ENCODE measurements at regions not wholly inside any gene's neighbourhood (a gene's known extent, or its start where the extent isn't known, plus 50 kb on each side); places are given as distances from the start of the nearest gene placed in this dataset.
A peak's percentile ranks its signal among the peaks of the same experiment; 100 is the strongest.

DNA sequence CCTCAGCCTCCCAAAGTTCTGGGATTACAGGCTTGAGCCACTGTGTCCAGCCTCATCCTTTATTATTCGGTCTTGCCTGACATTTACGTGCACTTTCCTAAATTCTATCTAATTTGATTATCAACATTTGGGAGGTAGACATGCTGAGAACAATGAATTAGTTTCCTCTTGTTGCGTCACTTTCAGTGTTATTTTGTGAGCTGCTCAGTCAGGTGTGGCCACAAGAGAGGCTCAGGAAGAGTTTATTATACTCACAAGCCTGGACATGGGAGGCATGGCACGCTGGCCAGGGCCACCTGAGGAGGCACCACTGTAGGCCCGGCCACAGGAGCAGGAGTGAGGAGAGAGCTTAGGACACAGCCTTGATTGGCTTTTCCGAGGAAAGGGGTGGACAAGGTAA is 59.7 kb upstream of the RBFOX2 start:
- no peak for DNase-seq (ENCODE audit: low read depth, low spot score)
- Mint-ChIP-seq H3K4me1 (no peaks in the 10 kb centered on the region), H3K27ac (ENCODE audit: unreplicated experiment) (peak overlapping the region; percentile 81), H3K4me3 (no peak overlapping the region), H3K27me3 (ENCODE audit: low read depth) (no peaks in the 10 kb centered on the region), H3K9me3 (no peaks in the 10 kb centered on the region), H3K36me3 (ENCODE audit: low read depth) (no peaks in the 10 kb centered on the region)
- TF ChIP-seq, protein P1, sequence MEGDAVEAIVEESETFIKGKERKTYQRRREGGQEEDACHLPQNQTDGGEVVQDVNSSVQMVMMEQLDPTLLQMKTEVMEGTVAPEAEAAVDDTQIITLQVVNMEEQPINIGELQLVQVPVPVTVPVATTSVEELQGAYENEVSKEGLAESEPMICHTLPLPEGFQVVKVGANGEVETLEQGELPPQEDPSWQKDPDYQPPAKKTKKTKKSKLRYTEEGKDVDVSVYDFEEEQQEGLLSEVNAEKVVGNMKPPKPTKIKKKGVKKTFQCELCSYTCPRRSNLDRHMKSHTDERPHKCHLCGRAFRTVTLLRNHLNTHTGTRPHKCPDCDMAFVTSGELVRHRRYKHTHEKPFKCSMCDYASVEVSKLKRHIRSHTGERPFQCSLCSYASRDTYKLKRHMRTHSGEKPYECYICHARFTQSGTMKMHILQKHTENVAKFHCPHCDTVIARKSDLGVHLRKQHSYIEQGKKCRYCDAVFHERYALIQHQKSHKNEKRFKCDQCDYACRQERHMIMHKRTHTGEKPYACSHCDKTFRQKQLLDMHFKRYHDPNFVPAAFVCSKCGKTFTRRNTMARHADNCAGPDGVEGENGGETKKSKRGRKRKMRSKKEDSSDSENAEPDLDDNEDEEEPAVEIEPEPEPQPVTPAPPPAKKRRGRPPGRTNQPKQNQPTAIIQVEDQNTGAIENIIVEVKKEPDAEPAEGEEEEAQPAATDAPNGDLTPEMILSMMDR (conservative IDR thresholded peaks at IDR 0.05): no peak

DNA sequence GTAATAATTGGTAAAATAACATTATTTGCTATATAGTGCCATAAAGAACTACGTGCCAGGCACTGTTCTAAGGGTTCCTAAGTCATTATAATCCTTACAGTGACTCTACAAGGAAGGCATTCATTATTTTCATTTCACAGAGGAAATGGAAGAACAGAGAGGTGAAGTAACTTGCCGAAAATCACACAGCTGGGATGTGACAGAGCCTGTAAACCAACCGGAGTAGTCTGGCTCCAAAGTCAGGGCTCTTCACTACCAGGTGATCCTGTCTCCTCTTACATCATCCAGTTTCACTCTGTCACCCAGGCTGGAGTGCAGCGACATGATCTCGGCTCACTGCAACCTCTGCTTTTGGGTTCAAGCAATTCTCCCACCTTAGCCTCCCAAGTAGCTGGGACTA is 59.2 kb upstream of the RBFOX2 start:
- TF ChIP-seq, protein P1 (conservative IDR thresholded peaks at IDR 0.05): no peak
- no peaks in the 10 kb centered on the region for H3K4me1 Mint-ChIP-seq
- no peaks in the 10 kb centered on the region for H3K36me3 Mint-ChIP-seq (ENCODE audit: low read depth)
- no peak overlapping the region for H3K4me3 Mint-ChIP-seq
- no peaks in the 10 kb centered on the region for H3K9me3 Mint-ChIP-seq
- no peak for DNase-seq (ENCODE audit: low read depth, low spot score)
- H3K27ac Mint-ChIP-seq (ENCODE audit: unreplicated experiment): no peak overlapping the region
- H3K27me3 Mint-ChIP-seq (ENCODE audit: low read depth): no peaks in the 10 kb centered on the region

DNA sequence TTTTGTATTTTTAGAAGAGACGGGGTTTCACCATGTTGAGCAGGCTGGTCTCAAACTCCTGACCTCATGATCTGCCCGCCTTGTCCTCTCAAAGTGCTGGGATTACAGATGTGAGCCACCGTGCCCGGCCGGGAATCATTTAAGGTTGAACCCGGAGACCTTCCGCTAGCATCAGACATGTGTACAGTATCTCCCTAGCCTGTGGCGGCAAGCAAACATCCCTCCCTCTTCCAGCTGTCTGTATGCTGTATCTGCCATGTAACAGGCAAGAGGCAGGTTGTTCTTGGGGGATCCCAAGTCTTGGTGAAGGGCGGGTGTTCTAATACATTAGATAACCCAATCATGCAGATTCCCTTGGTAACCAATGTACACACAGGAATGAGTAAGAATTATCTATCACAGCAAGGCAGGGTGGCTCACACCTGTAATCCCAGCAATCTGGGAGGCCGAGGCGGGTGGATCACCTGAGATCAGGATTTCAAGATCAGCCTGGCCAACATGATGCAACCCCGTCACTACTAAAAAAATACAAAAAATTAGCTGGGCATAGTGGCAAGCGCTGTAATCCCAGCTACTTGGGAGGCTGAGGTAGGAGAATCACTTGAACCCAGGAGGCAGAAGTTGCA is 58.1 kb upstream of the RBFOX2 start:
- DNase-seq (ENCODE audit: low read depth, low spot score): no peak
- H3K9me3 Mint-ChIP-seq: no peaks in the 10 kb centered on the region
- TF ChIP-seq, protein P1 (conservative IDR thresholded peaks at IDR 0.05): no peak
- no peaks in the 10 kb centered on the region for H3K27me3 Mint-ChIP-seq (ENCODE audit: low read depth)
- H3K4me3 Mint-ChIP-seq: no peak overlapping the region
- H3K27ac Mint-ChIP-seq (ENCODE audit: unreplicated experiment): no peak overlapping the region
- H3K36me3 Mint-ChIP-seq (ENCODE audit: low read depth): no peaks in the 10 kb centered on the region
- no peaks in the 10 kb centered on the region for H3K4me1 Mint-ChIP-seq

DNA sequence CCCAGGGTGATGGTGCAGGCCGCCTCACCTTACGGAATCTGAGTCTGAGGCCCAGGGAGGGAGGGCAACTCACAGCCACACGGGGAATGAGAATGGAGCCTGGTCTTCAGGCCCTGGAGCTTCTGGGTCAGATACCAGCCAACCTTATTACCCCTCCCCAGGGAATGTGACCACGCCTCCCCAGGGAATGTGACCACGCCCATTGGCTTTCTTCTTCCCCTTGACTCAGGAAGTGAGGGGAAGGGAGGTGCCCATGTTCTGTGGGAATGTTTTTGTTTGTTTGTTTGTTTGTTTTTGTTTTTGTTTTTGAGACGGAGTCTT is 57.5 kb upstream of the RBFOX2 start:
- TF ChIP-seq, protein P1 (conservative IDR thresholded peaks at IDR 0.05): no peak
- Mint-ChIP-seq H3K4me1 (no peaks in the 10 kb centered on the region), H3K9me3 (no peaks in the 10 kb centered on the region), H3K27me3 (ENCODE audit: low read depth) (no peaks in the 10 kb centered on the region), H3K27ac (ENCODE audit: unreplicated experiment) (no peak overlapping the region), H3K4me3 (no peak overlapping the region), H3K36me3 (ENCODE audit: low read depth) (no peaks in the 10 kb centered on the region)
- no peak for DNase-seq (ENCODE audit: low read depth, low spot score)

DNA sequence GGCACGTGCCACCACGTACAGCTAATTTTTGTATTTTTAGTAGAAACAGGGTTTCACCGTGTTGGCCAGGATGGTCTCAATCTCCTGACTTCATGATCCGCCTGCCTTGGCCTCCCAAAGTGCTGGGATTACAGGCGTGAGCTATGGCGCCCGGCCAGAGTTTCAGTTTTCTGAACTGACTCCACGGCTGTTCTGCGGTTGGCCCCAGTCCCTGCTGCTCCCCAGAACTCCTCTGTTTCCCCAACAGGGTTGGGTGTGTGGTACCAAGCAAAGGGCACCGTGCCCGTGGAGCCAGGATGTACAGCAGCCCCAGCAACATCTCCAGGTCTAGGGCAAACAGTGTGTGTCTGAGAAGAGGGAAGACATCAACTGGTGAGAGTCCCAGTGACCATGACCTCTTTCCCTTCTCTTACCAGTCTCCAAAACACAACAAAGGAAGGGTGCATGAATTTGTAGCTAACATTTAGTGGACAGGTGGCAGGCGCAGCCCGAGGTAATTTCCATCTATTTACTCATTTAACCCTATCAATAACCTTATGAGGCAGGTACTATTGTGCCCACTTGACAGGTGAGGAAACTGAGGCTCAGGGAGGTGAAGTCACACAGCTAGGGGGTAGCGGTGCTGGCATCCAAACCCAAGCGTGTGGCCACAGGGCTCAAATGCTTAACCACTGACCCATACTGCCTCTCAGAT is 57.0 kb upstream of the RBFOX2 start:
- H3K27ac Mint-ChIP-seq (ENCODE audit: unreplicated experiment): no peak overlapping the region
- H3K4me3 Mint-ChIP-seq: no peak overlapping the region

More for the DNA sequence above, 57.0 kb upstream of the RBFOX2 start:
- Mint-ChIP-seq H3K27me3 (ENCODE audit: low read depth) (no peaks in the 10 kb centered on the region), H3K9me3 (no peaks in the 10 kb centered on the region), H3K36me3 (ENCODE audit: low read depth) (no peaks in the 10 kb centered on the region), H3K4me1 (no peaks in the 10 kb centered on the region)
- no peak for DNase-seq (ENCODE audit: low read depth, low spot score)
- TF ChIP-seq, protein P1 (conservative IDR thresholded peaks at IDR 0.05): no peak
